ENCODE measurements at regions not wholly inside any gene's neighbourhood (a gene's known extent, or its start where the extent isn't known, plus 50 kb on each side); places are given as distances from the start of the nearest gene placed in this dataset.

- Histone ChIP-seq H3K27me3 (ENCODE audit: control insufficient read depth in 1 of 2, insufficient read depth in 1 of 2, low read length in 2 of 2) (peaks cover 65 to 80% of the 10 kb centered on the region in 2 experiments), H2AK5ac (ENCODE audit: low read length, severe bottlenecking) (no peak overlapping the region), H2AFZ (ENCODE audit: low read depth, low read length) (no peak overlapping the region), H3K14ac (ENCODE audit: low read length in 2 of 2) (no peak overlapping the region), H3K18ac (ENCODE audit: low read depth in 1 of 2, low read length in 2 of 2) (no peak overlapping the region), H4K8ac (ENCODE audit: low read length) (no peak overlapping the region), H3K79me1 (replicated peaks; ENCODE audit: low read length, poor library complexity, severe bottlenecking) (no peaks in the 10 kb centered on the region), H4K91ac (ENCODE audit: low read length) (no peak overlapping the region), H3K4me1 (ENCODE audit: control insufficient read depth, insufficient read depth, low read depth, low read length) (no peaks in the 10 kb centered on the region), H3K27ac (ENCODE audit: low read length, poor library complexity, severe bottlenecking) (no peak overlapping the region), H3K23ac (ENCODE audit: low read length in 2 of 2) (no peak overlapping the region), H3K36me3 (ENCODE audit: control insufficient read depth in 1 of 2, insufficient read depth in 2 of 2, low read depth in 1 of 2, low read length in 2 of 2) (no peaks in the 10 kb centered on the region), H3K4me2 (ENCODE audit: low read length, poor library complexity, severe bottlenecking) (no peak overlapping the region), H3K9ac (ENCODE audit: low read length) (no peak overlapping the region), H2BK12ac (ENCODE audit: low read length in 2 of 2) (no peak overlapping the region), H3K4me3 (ENCODE audit: insufficient read depth in 1 of 2, low read depth in 1 of 2, low read length in 2 of 2) (no peak overlapping the region), H2BK15ac (ENCODE audit: low read depth, poor library complexity, severe bottlenecking) (no peak overlapping the region), H3K9me3 (ENCODE audit: control insufficient read depth, low read length) (no peaks in the 10 kb centered on the region), H2BK5ac (ENCODE audit: low read depth, low read length, poor library complexity, severe bottlenecking) (no peak overlapping the region), H2BK120ac (ENCODE audit: low read depth, low read length) (no peak overlapping the region), H3K4ac (ENCODE audit: low read depth in 1 of 2, low read length in 2 of 2) (no peak overlapping the region)
- WGBS, result 97% methylated on average over 4 of the region's 5 CpGs
- DNase-seq, result no peak
Observed at GRCh38 chr5:133850811-133851210, 117.6 kb downstream of the C5orf15 start.

GRCh38 chr5:133849116-133849515, 119.3 kb downstream of the C5orf15 start:
- no peaks in the 10 kb centered on the region for H3K79me1 ChIP-seq (replicated peaks; ENCODE audit: low read length, poor library complexity, severe bottlenecking)

GRCh38 chr5:133848341-133848811, 120.0 kb downstream of the C5orf15 start:
- H2BK5ac ChIP-seq (ENCODE audit: low read depth, low read length, poor library complexity, severe bottlenecking), result no peak overlapping the region
- H3K4me2 ChIP-seq (ENCODE audit: low read length, poor library complexity, severe bottlenecking), result no peak overlapping the region
- H3K79me1 ChIP-seq (replicated peaks; ENCODE audit: low read length, poor library complexity, severe bottlenecking), result no peaks in the 10 kb centered on the region
- H4K8ac ChIP-seq (ENCODE audit: low read length), result no peak overlapping the region
- no peak overlapping the region for H4K91ac ChIP-seq (ENCODE audit: low read length)
- no peak overlapping the region for H2BK15ac ChIP-seq (ENCODE audit: low read depth, poor library complexity, severe bottlenecking)
- no peak overlapping the region for H3K4me3 ChIP-seq (ENCODE audit: insufficient read depth in 1 of 2, low read depth in 1 of 2, low read length in 2 of 2)
- no peak for DNase-seq
- no peaks in the 10 kb centered on the region for H3K9me3 ChIP-seq (ENCODE audit: control insufficient read depth, low read length)
- no peak overlapping the region for H3K23ac ChIP-seq (ENCODE audit: low read length in 2 of 2)
- no peak overlapping the region for H2AFZ ChIP-seq (ENCODE audit: low read depth, low read length)
- no peak overlapping the region for H3K4ac ChIP-seq (ENCODE audit: low read depth in 1 of 2, low read length in 2 of 2)
- H3K27me3 ChIP-seq (ENCODE audit: control insufficient read depth in 1 of 2, insufficient read depth in 1 of 2, low read length in 2 of 2), result peaks cover 56 to 64% of the 10 kb centered on the region in 2 experiments
- H3K4me1 ChIP-seq (ENCODE audit: control insufficient read depth, insufficient read depth, low read depth, low read length), result peaks cover 5% of the 10 kb centered on the region
- no peak overlapping the region for H2BK12ac ChIP-seq (ENCODE audit: low read length in 2 of 2)
- no peak overlapping the region for H3K18ac ChIP-seq (ENCODE audit: low read depth in 1 of 2, low read length in 2 of 2)
- no peaks in the 10 kb centered on the region for H3K36me3 ChIP-seq (ENCODE audit: control insufficient read depth in 1 of 2, insufficient read depth in 2 of 2, low read depth in 1 of 2, low read length in 2 of 2)
- no peak overlapping the region for H3K9ac ChIP-seq (ENCODE audit: low read length)
- 86% methylated on average over 7 of the region's 7 CpGs for WGBS
- H2AK5ac ChIP-seq (ENCODE audit: low read length, severe bottlenecking), result no peak overlapping the region
- no peak overlapping the region for H2BK120ac ChIP-seq (ENCODE audit: low read depth, low read length)
- no peak overlapping the region for H3K14ac ChIP-seq (ENCODE audit: low read length in 2 of 2)
- H3K27ac ChIP-seq (ENCODE audit: low read length, poor library complexity, severe bottlenecking), result no peak overlapping the region

More at GRCh38 chr5:133849116-133849515, 119.3 kb downstream of the C5orf15 start:
- WGBS, result 78% methylated on average over 8 of the region's 8 CpGs
- H3K9ac ChIP-seq (ENCODE audit: low read length), result no peak overlapping the region
- H3K4me3 ChIP-seq (ENCODE audit: insufficient read depth in 1 of 2, low read depth in 1 of 2, low read length in 2 of 2), result no peak overlapping the region
- no peak overlapping the region for H2AFZ ChIP-seq (ENCODE audit: low read depth, low read length)
- no peak overlapping the region for H4K91ac ChIP-seq (ENCODE audit: low read length)
- no peak overlapping the region for H3K23ac ChIP-seq (ENCODE audit: low read length in 2 of 2)
- no peak overlapping the region for H3K14ac ChIP-seq (ENCODE audit: low read length in 2 of 2)
- no peak overlapping the region for H3K4ac ChIP-seq (ENCODE audit: low read depth in 1 of 2, low read length in 2 of 2)
- H3K27me3 ChIP-seq (ENCODE audit: control insufficient read depth in 1 of 2, insufficient read depth in 1 of 2, low read length in 2 of 2), result peaks cover 63 to 72% of the 10 kb centered on the region in 2 experiments
- H2AK5ac ChIP-seq (ENCODE audit: low read length, severe bottlenecking), result no peak overlapping the region
- no peak overlapping the region for H2BK15ac ChIP-seq (ENCODE audit: low read depth, poor library complexity, severe bottlenecking)
- no peak overlapping the region for H4K8ac ChIP-seq (ENCODE audit: low read length)
- H3K9me3 ChIP-seq (ENCODE audit: control insufficient read depth, low read length), result no peaks in the 10 kb centered on the region
- no peak overlapping the region for H2BK5ac ChIP-seq (ENCODE audit: low read depth, low read length, poor library complexity, severe bottlenecking)
- no peak overlapping the region for H2BK120ac ChIP-seq (ENCODE audit: low read depth, low read length)
- DNase-seq, result no peak
- no peak overlapping the region for H3K18ac ChIP-seq (ENCODE audit: low read depth in 1 of 2, low read length in 2 of 2)
- no peak overlapping the region for H2BK12ac ChIP-seq (ENCODE audit: low read length in 2 of 2)
- H3K4me2 ChIP-seq (ENCODE audit: low read length, poor library complexity, severe bottlenecking), result no peak overlapping the region
- peaks cover 3% of the 10 kb centered on the region for H3K4me1 ChIP-seq (ENCODE audit: control insufficient read depth, insufficient read depth, low read depth, low read length)
- H3K36me3 ChIP-seq (ENCODE audit: control insufficient read depth in 1 of 2, insufficient read depth in 2 of 2, low read depth in 1 of 2, low read length in 2 of 2), result no peaks in the 10 kb centered on the region
- H3K27ac ChIP-seq (ENCODE audit: low read length, poor library complexity, severe bottlenecking), result no peak overlapping the region

GRCh38 chr5:133847886-133848285, 120.5 kb downstream of the C5orf15 start:
- DNase-seq, result no peak
- Histone ChIP-seq H3K4me3 (ENCODE audit: insufficient read depth in 1 of 2, low read depth in 1 of 2, low read length in 2 of 2) (no peak overlapping the region), H2BK15ac (ENCODE audit: low read depth, poor library complexity, severe bottlenecking) (no peak overlapping the region), H3K23ac (ENCODE audit: low read length in 2 of 2) (no peak overlapping the region), H3K14ac (ENCODE audit: low read length in 2 of 2) (no peak overlapping the region), H3K79me1 (replicated peaks; ENCODE audit: low read length, poor library complexity, severe bottlenecking) (no peaks in the 10 kb centered on the region), H2BK12ac (ENCODE audit: low read length in 2 of 2) (no peak overlapping the region), H3K4ac (ENCODE audit: low read depth in 1 of 2, low read length in 2 of 2) (no peak overlapping the region), H4K8ac (ENCODE audit: low read length) (no peak overlapping the region), H3K27ac (ENCODE audit: low read length, poor library complexity, severe bottlenecking) (no peak overlapping the region), H3K4me2 (ENCODE audit: low read length, poor library complexity, severe bottlenecking) (no peak overlapping the region), H4K91ac (ENCODE audit: low read length) (no peak overlapping the region), H2AFZ (ENCODE audit: low read depth, low read length) (no peak overlapping the region), H2AK5ac (ENCODE audit: low read length, severe bottlenecking) (no peak overlapping the region), H2BK120ac (ENCODE audit: low read depth, low read length) (no peak overlapping the region), H3K9me3 (ENCODE audit: control insufficient read depth, low read length) (no peaks in the 10 kb centered on the region), H3K4me1 (ENCODE audit: control insufficient read depth, insufficient read depth, low read depth, low read length) (peaks cover 10% of the 10 kb centered on the region), H2BK5ac (ENCODE audit: low read depth, low read length, poor library complexity, severe bottlenecking) (no peak overlapping the region), H3K36me3 (ENCODE audit: control insufficient read depth in 1 of 2, insufficient read depth in 2 of 2, low read depth in 1 of 2, low read length in 2 of 2) (no peaks in the 10 kb centered on the region), H3K27me3 (ENCODE audit: control insufficient read depth in 1 of 2, insufficient read depth in 1 of 2, low read length in 2 of 2) (peaks cover 55 to 64% of the 10 kb centered on the region in 2 experiments), H3K18ac (ENCODE audit: low read depth in 1 of 2, low read length in 2 of 2) (no peak overlapping the region), H3K9ac (ENCODE audit: low read length) (no peak overlapping the region)
- 91% methylated on average over 5 of the region's 5 CpGs for WGBS
